ENCODE measurements at regions not wholly inside any gene's neighbourhood (a gene's known extent, or its start where the extent isn't known, plus 50 kb on each side); places are given as distances from the start of the nearest gene placed in this dataset.

DNA sequence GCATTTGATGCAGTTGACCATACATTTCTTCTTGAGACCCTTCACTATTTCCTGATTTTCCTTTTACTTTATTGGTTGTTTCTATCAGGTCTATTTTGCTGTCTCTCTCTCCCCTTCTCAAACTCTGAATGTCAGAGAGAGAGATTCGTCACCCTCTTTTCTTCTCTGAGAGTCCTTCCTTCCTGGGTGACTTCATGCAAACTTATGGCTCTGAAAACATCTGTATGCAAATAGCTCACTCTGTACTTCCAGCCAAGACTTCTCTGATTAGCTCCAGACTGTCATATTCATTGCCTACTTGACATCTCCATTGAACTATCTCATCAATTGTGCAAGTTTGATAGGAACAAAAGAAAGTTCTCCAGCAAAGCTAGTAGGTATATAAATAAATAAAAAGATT lies 191.7 kb upstream of the KLF6 start:
- H3K79me2 ChIP-seq (ENCODE audit: insufficient read depth, low read length), result no peaks in the 10 kb centered on the region
- no peak overlapping the region for H2AFZ ChIP-seq (ENCODE audit: low read depth, low read length)
- no peaks in the 10 kb centered on the region for H3K9me3 ChIP-seq (ENCODE audit: insufficient read depth, low read length, severe bottlenecking)
- H3K4me3 ChIP-seq (ENCODE audit: low read depth in 1 of 2, low read length in 2 of 2), result no peak overlapping the region
- H3K9ac ChIP-seq (ENCODE audit: low read depth, low read length), result no peak overlapping the region
- no peak overlapping the region for H3K4me2 ChIP-seq (ENCODE audit: insufficient read depth, low read length)
- no peaks in the 10 kb centered on the region for H3K36me3 ChIP-seq (ENCODE audit: insufficient read depth, low read length)
- no peak overlapping the region for H3K27ac ChIP-seq (ENCODE audit: low read length)
- TF ChIP-seq, protein P1, sequence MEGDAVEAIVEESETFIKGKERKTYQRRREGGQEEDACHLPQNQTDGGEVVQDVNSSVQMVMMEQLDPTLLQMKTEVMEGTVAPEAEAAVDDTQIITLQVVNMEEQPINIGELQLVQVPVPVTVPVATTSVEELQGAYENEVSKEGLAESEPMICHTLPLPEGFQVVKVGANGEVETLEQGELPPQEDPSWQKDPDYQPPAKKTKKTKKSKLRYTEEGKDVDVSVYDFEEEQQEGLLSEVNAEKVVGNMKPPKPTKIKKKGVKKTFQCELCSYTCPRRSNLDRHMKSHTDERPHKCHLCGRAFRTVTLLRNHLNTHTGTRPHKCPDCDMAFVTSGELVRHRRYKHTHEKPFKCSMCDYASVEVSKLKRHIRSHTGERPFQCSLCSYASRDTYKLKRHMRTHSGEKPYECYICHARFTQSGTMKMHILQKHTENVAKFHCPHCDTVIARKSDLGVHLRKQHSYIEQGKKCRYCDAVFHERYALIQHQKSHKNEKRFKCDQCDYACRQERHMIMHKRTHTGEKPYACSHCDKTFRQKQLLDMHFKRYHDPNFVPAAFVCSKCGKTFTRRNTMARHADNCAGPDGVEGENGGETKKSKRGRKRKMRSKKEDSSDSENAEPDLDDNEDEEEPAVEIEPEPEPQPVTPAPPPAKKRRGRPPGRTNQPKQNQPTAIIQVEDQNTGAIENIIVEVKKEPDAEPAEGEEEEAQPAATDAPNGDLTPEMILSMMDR (IDR thresholded peaks at IDR 0.05; ENCODE audit: borderline replicate concordance, extremely low read depth, low read length, poor library complexity, severe bottlenecking), result no peak
- no peak for TF ChIP-seq EZH2 (IDR thresholded peaks at IDR 0.05; ENCODE audit: borderline replicate concordance, low read depth, low read length, severe bottlenecking)
- no peak for DNase-seq
- no peaks in the 10 kb centered on the region for H3K27me3 ChIP-seq (ENCODE audit: insufficient read depth, low read length, poor library complexity)
- peaks cover 56% of the 10 kb centered on the region for H3K4me1 ChIP-seq (ENCODE audit: insufficient read depth, low read length)
- no peaks in the 10 kb centered on the region for H4K20me1 ChIP-seq (ENCODE audit: insufficient read depth, low read length)
- ATAC-seq (ENCODE audit: insufficient read depth, low read depth), result no peak

DNA sequence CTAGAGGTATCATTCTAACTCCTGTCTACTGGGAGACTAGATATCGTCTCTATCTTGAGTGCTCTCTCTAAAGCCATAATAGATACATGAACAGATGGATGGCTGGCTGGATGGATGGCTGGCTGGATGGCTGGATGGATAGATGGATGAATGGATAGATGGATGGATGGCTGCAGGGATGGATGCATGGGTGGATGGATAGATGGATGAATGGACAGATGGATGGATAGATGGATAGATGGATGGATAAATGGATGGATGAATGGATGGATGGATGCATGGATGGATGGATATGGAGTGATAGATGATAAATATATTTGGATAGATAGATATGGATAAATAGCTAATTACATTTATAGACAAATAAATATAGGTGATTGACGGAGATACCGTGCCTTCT lies 191.2 kb upstream of the KLF6 start:
- DNase-seq, result no peak
- Histone ChIP-seq H3K27ac (ENCODE audit: low read length) (no peak overlapping the region), H3K4me3 (ENCODE audit: low read depth in 1 of 2, low read length in 2 of 2) (no peak overlapping the region), H3K9me3 (ENCODE audit: insufficient read depth, low read length, severe bottlenecking) (no peaks in the 10 kb centered on the region), H3K36me3 (ENCODE audit: insufficient read depth, low read length) (no peaks in the 10 kb centered on the region), H3K79me2 (ENCODE audit: insufficient read depth, low read length) (no peaks in the 10 kb centered on the region), H3K9ac (ENCODE audit: low read depth, low read length) (no peak overlapping the region), H3K4me1 (ENCODE audit: insufficient read depth, low read length) (peaks cover 56% of the 10 kb centered on the region), H4K20me1 (ENCODE audit: insufficient read depth, low read length) (no peaks in the 10 kb centered on the region), H2AFZ (ENCODE audit: low read depth, low read length) (no peak overlapping the region), H3K4me2 (ENCODE audit: insufficient read depth, low read length) (no peak overlapping the region), H3K27me3 (ENCODE audit: insufficient read depth, low read length, poor library complexity) (no peaks in the 10 kb centered on the region)
- TF ChIP-seq, protein P1 (IDR thresholded peaks at IDR 0.05; ENCODE audit: borderline replicate concordance, extremely low read depth, low read length, poor library complexity, severe bottlenecking), result no peak
- TF ChIP-seq EZH2 (IDR thresholded peaks at IDR 0.05; ENCODE audit: borderline replicate concordance, low read depth, low read length, severe bottlenecking), result no peak
- ATAC-seq (ENCODE audit: insufficient read depth, low read depth), result no peak

DNA sequence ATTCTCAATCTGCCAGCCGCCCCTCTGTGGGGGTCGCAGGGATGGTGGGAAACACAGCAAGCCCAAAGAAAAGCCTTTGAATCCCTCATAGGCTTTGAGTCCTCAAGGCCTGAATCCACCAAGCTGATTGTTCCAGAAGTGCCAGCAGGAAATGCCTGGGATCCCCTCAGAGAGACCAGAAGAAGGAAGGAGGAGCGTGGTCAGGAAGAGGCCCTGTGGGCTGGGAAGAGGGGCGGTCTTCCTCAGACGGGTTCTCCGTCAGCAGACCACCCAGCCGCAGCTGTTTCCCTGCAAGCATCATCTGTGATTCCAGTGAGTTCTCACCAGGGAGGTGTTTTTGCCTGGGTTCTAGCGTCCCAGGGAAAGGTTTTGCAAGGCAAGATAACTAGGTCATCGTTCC lies 190.0 kb upstream of the KLF6 start:
- Histone ChIP-seq H3K36me3 (ENCODE audit: insufficient read depth, low read length) (no peaks in the 10 kb centered on the region), H3K9me3 (ENCODE audit: insufficient read depth, low read length, severe bottlenecking) (no peaks in the 10 kb centered on the region), H3K27me3 (ENCODE audit: insufficient read depth, low read length, poor library complexity) (no peaks in the 10 kb centered on the region), H3K9ac (ENCODE audit: low read depth, low read length) (no peak overlapping the region), H4K20me1 (ENCODE audit: insufficient read depth, low read length) (no peaks in the 10 kb centered on the region), H2AFZ (ENCODE audit: low read depth, low read length) (no peak overlapping the region), H3K4me3 (ENCODE audit: low read depth in 1 of 2, low read length in 2 of 2) (no peak overlapping the region), H3K27ac (ENCODE audit: low read length) (peak overlapping the region; percentile 16; the same call in 1 of the 2 replicates), H3K79me2 (ENCODE audit: insufficient read depth, low read length) (no peaks in the 10 kb centered on the region), H3K4me1 (ENCODE audit: insufficient read depth, low read length) (peaks cover 56% of the 10 kb centered on the region), H3K4me2 (ENCODE audit: insufficient read depth, low read length) (no peak overlapping the region)
- DNase-seq (no peak), ATAC-seq (ENCODE audit: insufficient read depth, low read depth) (no peak)
- TF ChIP-seq, protein P1 (IDR thresholded peaks at IDR 0.05; ENCODE audit: borderline replicate concordance, extremely low read depth, low read length, poor library complexity, severe bottlenecking), result no peak
- no peak for TF ChIP-seq EZH2 (IDR thresholded peaks at IDR 0.05; ENCODE audit: borderline replicate concordance, low read depth, low read length, severe bottlenecking)

Measured in DND-41 (cell line).